Ovary (tissue), 3 donors: ENCODE measurements at regions not wholly inside any gene's neighbourhood (a gene's known extent, or its start where the extent isn't known, plus 50 kb on each side); places are given as distances from the start of the nearest gene placed in this dataset.

ENCODE experiments used
- POLR2A ChIP-seq: fragments of 450-650 bp; IDR thresholded peaks from one replicate; pipeline ENCODE4 v1.6.1; 2017; ENCODE audit warnings: antibody characterized with exemption, mild to moderate bottlenecking, moderate library complexity
- TF ChIP-seq, protein P1 (sequence below), 3 donors: fragments of 450-650 bp in 2 of 3; fragments of 200-600 bp in 1 of 3; IDR thresholded peaks; one replicate each; pipeline versions ENCODE4 v1.5.1 to v1.8.0; 2016 to 2022; ENCODE audit warnings: antibody characterized with exemption in 3 of 3, mild to moderate bottlenecking in 1 of 3
- donor health status: DM: no; HTN: no; CAD: no.

GRCh38 chr10:56679578-56679977 lies 318.5 kb upstream of the ZWINT start:
- TF ChIP-seq, protein P1, sequence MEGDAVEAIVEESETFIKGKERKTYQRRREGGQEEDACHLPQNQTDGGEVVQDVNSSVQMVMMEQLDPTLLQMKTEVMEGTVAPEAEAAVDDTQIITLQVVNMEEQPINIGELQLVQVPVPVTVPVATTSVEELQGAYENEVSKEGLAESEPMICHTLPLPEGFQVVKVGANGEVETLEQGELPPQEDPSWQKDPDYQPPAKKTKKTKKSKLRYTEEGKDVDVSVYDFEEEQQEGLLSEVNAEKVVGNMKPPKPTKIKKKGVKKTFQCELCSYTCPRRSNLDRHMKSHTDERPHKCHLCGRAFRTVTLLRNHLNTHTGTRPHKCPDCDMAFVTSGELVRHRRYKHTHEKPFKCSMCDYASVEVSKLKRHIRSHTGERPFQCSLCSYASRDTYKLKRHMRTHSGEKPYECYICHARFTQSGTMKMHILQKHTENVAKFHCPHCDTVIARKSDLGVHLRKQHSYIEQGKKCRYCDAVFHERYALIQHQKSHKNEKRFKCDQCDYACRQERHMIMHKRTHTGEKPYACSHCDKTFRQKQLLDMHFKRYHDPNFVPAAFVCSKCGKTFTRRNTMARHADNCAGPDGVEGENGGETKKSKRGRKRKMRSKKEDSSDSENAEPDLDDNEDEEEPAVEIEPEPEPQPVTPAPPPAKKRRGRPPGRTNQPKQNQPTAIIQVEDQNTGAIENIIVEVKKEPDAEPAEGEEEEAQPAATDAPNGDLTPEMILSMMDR (IDR thresholded peaks at IDR 0.05), result no peak
- no peak for TF ChIP-seq POLR2A
